K562 (cell line): ENCODE measurements at regions not wholly inside any gene's neighbourhood (a gene's known extent, or its start where the extent isn't known, plus 50 kb on each side); places are given as distances from the start of the nearest gene placed in this dataset.

Experiments
- ARNT ChIP-seq, 2 experiments: fragments of 450-650 bp; IDR thresholded peaks; 2 replicates each; pipeline ENCODE4 v1.6.1; 2016; ENCODE audit warnings: mild to moderate bottlenecking in 1 of 2
- HSF4 ChIP-seq: fragments of 250-450 bp; sonication (Bioruptor Pico); IDR thresholded peaks from 2 replicates; pipeline ENCODE4 v2.1.2; 2022; ENCODE audit warnings: mild to moderate bottlenecking, moderate library complexity, borderline replicate concordance
- ILK ChIP-seq: fragments of 450-650 bp; IDR thresholded peaks from 2 replicates; pipeline ENCODE4 v1.6.1; 2016; ENCODE audit warnings: missing genetic modification characterization, low read depth, mild to moderate bottlenecking, missing compliant biosample characterization, moderate library complexity, borderline replicate concordance
- KDM1A ChIP-seq, 2 experiments: fragments of 450-650 bp; IDR thresholded peaks; 2 replicates each; pipeline ENCODE4 v1.6.1; 2016; ENCODE audit warnings: mild to moderate bottlenecking in 2 of 2
- MGA ChIP-seq: fragments of 450-650 bp; IDR thresholded peaks from 2 replicates; pipeline ENCODE4 v1.6.1; 2016; ENCODE audit warnings: mild to moderate bottlenecking, moderate library complexity
- NONO ChIP-seq, 2 experiments: fragments of 200-400 bp in 1 of 2; fragments of 450-650 bp in 1 of 2; formaldehyde crosslinking in 1 of 2; IDR thresholded peaks; 2 replicates each; pipeline ENCODE4 v1.6.1; 2017; ENCODE audit warnings: low read depth in 2 of 2, mild to moderate bottlenecking in 2 of 2, moderate library complexity in 2 of 2, low read length in 1 of 2
- THRAP3 ChIP-seq: fragments of 450-650 bp; IDR thresholded peaks from 2 replicates; pipeline ENCODE4 v1.6.1; 2016; ENCODE audit warnings: mild to moderate bottlenecking, inconsistent platforms, borderline replicate concordance
- ZNF316 ChIP-seq: fragments of 450-650 bp; IDR thresholded peaks from 2 replicates; pipeline ENCODE4 v1.6.1; 2016
- TF ChIP-seq, protein P1 (sequence below): fragments of 250-450 bp; sonication (Bioruptor Pico); IDR thresholded peaks from 2 replicates; pipeline ENCODE4 v1.4.0; 2020; ENCODE audit warnings: mild to moderate bottlenecking
- TF ChIP-seq, protein P2 (sequence below): fragments of 250-450 bp; sonication (Bioruptor Pico); IDR thresholded peaks from 2 replicates; pipeline ENCODE4 v1.8.0; 2022; ENCODE audit warnings: moderate library complexity, mild to moderate bottlenecking, inconsistent platforms

- TF ChIP-seq HSF4 (CRISPR knock-in tag) (no peak), KDM1A (IDR thresholded peaks at IDR 0.05) (no peak), NONO (IDR thresholded peaks at IDR 0.05; ENCODE audit: low read depth in 2 of 2, low read length in 1 of 2) (no peak), MGA (no peak), ARNT (IDR thresholded peaks at IDR 0.05) (no peak), ILK (no peak), THRAP3 (no peak), ZNF316 (no peak)
- TF ChIP-seq, protein P1, sequence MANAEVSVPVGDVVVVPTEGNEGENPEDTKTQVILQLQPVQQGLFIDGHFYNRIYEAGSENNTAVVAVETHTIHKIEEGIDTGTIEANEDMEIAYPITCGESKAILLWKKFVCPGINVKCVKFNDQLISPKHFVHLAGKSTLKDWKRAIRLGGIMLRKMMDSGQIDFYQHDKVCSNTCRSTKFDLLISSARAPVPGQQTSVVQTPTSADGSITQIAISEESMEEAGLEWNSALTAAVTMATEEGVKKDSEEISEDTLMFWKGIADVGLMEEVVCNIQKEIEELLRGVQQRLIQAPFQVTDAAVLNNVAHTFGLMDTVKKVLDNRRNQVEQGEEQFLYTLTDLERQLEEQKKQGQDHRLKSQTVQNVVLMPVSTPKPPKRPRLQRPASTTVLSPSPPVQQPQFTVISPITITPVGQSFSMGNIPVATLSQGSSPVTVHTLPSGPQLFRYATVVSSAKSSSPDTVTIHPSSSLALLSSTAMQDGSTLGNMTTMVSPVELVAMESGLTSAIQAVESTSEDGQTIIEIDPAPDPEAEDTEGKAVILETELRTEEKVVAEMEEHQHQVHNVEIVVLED (CRISPR knock-in tag): no peak
- TF ChIP-seq, protein P2, sequence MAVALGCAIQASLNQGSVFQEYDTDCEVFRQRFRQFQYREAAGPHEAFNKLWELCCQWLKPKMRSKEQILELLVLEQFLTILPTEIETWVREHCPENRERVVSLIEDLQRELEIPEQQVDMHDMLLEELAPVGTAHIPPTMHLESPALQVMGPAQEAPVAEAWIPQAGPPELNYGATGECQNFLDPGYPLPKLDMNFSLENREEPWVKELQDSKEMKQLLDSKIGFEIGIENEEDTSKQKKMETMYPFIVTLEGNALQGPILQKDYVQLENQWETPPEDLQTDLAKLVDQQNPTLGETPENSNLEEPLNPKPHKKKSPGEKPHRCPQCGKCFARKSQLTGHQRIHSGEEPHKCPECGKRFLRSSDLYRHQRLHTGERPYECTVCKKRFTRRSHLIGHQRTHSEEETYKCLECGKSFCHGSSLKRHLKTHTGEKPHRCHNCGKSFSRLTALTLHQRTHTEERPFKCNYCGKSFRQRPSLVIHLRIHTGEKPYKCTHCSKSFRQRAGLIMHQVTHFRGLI (CRISPR knock-in tag): no peak
Measured at GRCh38 chr15:62486041-62486440, 321.0 kb upstream of the C2CD4B start (continued).
